ENCODE measurements at regions not wholly inside any gene's neighbourhood (a gene's known extent, or its start where the extent isn't known, plus 50 kb on each side); places are given as distances from the start of the nearest gene placed in this dataset.

DNA sequence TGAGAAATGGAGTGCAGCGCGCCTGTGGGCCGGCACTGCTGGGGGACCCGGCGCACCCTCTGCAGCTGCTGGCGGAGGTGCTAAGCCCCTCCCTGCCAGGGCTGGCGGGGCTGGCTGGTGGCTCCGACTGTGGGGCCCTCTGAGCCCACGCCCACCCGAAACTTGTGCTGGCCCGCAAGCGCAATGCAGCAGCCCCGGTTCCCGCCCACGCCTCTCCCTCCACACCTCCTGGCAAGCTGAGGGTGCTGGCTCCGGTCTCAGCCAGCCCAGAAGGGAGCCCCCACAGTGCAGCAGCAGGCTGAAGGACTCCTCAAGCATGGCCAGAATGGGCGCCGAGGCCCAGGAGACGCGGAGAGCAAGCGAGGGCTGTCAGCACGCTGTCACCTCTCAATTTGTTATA lies 1063.0 kb upstream of the AUTS2 start:
- TF ChIP-seq, protein P1, sequence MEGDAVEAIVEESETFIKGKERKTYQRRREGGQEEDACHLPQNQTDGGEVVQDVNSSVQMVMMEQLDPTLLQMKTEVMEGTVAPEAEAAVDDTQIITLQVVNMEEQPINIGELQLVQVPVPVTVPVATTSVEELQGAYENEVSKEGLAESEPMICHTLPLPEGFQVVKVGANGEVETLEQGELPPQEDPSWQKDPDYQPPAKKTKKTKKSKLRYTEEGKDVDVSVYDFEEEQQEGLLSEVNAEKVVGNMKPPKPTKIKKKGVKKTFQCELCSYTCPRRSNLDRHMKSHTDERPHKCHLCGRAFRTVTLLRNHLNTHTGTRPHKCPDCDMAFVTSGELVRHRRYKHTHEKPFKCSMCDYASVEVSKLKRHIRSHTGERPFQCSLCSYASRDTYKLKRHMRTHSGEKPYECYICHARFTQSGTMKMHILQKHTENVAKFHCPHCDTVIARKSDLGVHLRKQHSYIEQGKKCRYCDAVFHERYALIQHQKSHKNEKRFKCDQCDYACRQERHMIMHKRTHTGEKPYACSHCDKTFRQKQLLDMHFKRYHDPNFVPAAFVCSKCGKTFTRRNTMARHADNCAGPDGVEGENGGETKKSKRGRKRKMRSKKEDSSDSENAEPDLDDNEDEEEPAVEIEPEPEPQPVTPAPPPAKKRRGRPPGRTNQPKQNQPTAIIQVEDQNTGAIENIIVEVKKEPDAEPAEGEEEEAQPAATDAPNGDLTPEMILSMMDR (IDR thresholded peaks at IDR 0.05) = no peak
- no peak for TF ChIP-seq POLR2A (IDR thresholded peaks at IDR 0.05)
